Activated B cell treated with CpG ODN at 0.5 μM for 24 hours (primary cell): ENCODE measurements at regions not wholly inside any gene's neighbourhood (a gene's known extent, or its start where the extent isn't known, plus 50 kb on each side); places are given as distances from the start of the nearest gene placed in this dataset.

ENCODE experiments used
- ATAC-seq: fragments of 200-7000 bp; cut with Tn5 transposase; one replicate; pipeline ENCODE4 v1.10.0; 2021; ENCODE audit warnings: low read depth, mild to moderate bottlenecking, moderate library complexity
- CTCF ChIA-PET: fragments of 350-600 bp; sonication (Branson Sonifier 250); formaldehyde crosslinking; loops from one replicate; lab custom pipeline; 2021; ENCODE audit warnings: antibody characterized with exemption; lab: Charles Lee
- POLR2A ChIA-PET: fragments of 350-600 bp; sonication (Branson Sonifier 250); formaldehyde crosslinking; loops from one replicate; lab custom pipeline; 2021; ENCODE audit warnings: antibody characterized with exemption; lab: Charles Lee
- DNase-seq: peaks from one replicate; pipeline ENCODE4 v3.0.0; 2022
- H3K27ac Mint-ChIP-seq: one replicate; pipeline ENCODE4 v1.8.0; 2020; ENCODE audit warnings: mixed read lengths
- H3K27me3 Mint-ChIP-seq: one replicate; pipeline ENCODE4 v1.8.0; 2021; ENCODE audit warnings: mixed read lengths
- H3K36me3 Mint-ChIP-seq: one replicate; pipeline ENCODE4 v1.8.0; 2021; ENCODE audit warnings: low read depth, mixed read lengths
- H3K4me1 Mint-ChIP-seq: one replicate; pipeline ENCODE4 v1.8.0; 2021; ENCODE audit warnings: mixed read lengths
- H3K4me3 Mint-ChIP-seq: one replicate; pipeline ENCODE4 v1.8.0; 2020; ENCODE audit warnings: mild to moderate bottlenecking, mixed read lengths
- H3K9me3 Mint-ChIP-seq: one replicate; pipeline ENCODE4 v1.8.0; 2020; ENCODE audit warnings: mixed read lengths
- CTCF ChIP-seq: fragments of 200-600 bp; IDR thresholded peaks from one replicate; pipeline ENCODE4 v1.8.0; 2022; ENCODE audit warnings: antibody characterized with exemption, mild to moderate bottlenecking
- intact Hi-C: fragments of 100-400 bp; cut with micrococcal nuclease; formaldehyde crosslinking; loops from one replicate; pipeline ENCODE4 v1.15.1; 2024

DNA sequence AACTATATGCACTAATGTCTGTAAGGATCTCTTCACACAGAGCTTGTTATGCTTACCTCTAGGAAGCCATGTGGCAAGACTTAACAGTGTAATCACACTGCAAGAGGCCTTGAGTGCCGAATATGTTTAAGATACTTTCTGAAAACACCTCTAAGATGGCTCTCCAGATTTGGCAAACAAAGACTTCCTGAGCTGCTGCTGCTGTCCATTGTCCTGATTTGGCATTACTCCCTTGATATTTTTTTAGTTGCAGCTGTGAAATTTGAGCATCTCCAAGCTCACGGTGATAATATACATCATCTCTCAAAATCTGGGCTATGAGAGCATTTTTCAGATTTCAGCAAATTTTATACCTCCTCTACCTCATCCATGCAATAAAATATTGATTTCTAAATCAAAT lies 384.5 kb upstream of the CDH6 start:
- no peak for TF ChIP-seq CTCF
- intact Hi-C loops, result no loop called here
- Mint-ChIP-seq H3K4me3 (no peak overlapping the region), H3K4me1 (no peaks in the 10 kb centered on the region), H3K27ac (no peak overlapping the region), H3K27me3 (no peaks in the 10 kb centered on the region), H3K36me3 (no peaks in the 10 kb centered on the region), H3K9me3 (peaks cover 18% of the 10 kb centered on the region)
- ChIA-PET CTCF (no interaction called here), POLR2A (no interaction called here)
- no peak for ATAC-seq
- no peak for DNase-seq

DNA sequence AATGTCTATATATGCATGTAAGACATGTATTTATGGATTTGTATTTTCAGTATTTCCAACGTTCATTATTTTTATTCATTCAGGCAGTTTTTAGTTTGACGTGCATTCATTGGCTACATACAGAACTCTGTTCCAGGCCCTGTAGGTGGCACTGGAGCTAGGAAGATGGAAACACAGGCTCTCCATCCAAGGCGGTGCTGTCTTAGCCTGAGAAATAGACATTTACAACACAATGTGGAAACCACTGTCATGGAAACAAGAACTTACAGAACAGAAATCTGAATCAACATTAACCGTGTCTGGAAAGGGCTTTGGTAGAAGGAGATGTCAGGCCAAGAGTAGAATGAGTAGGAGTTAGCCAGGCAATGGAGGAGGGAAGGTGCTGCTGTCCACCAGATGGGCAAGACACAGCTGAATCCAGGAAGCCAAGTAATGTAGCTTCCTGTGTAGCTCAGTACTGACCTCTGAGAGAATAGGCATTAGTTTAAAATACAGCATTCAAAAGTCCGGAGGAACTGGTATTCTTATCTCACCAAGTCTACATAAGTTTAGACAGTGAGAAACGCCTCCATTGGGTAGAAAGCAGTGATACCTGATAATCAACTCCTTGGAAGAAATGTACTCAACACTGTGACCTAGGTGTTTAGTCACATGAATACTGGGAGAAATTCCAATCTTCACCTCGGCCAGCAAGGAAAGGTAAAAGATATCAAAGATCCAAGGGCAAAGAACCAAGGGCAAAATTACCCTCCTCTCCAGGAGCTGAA lies 388.6 kb upstream of the CDH6 start:
- TF ChIP-seq CTCF, result no peak
- Mint-ChIP-seq H3K27ac (no peak overlapping the region), H3K4me1 (no peaks in the 10 kb centered on the region), H3K9me3 (peaks cover 19% of the 10 kb centered on the region), H3K4me3 (no peak overlapping the region), H3K36me3 (no peaks in the 10 kb centered on the region), H3K27me3 (no peaks in the 10 kb centered on the region)
- CTCF ChIA-PET, result no interaction called here
- DNase-seq (no peak), ATAC-seq (no peak)
- intact Hi-C loops, result no loop called here
- POLR2A ChIA-PET, result no interaction called here

GRCh38 chr5:30802961-30803705 lies 390.4 kb upstream of the CDH6 start:
- ChIA-PET POLR2A (no interaction called here), CTCF (no interaction called here)

GRCh38 chr5:30781643-30782042 lies 411.8 kb upstream of the CDH6 start:
- intact Hi-C loops, result no loop called here
- Mint-ChIP-seq H3K4me1 (no peaks in the 10 kb centered on the region), H3K27me3 (no peaks in the 10 kb centered on the region), H3K9me3 (peaks cover 9% of the 10 kb centered on the region), H3K27ac (no peak overlapping the region), H3K36me3 (no peaks in the 10 kb centered on the region), H3K4me3 (no peak overlapping the region)
- ChIA-PET POLR2A (no interaction called here), CTCF (no interaction called here)
- DNase-seq (no peak), ATAC-seq (no peak)
- no peak for TF ChIP-seq CTCF

More at GRCh38 chr5:30802961-30803705, 390.4 kb upstream of the CDH6 start:
- Mint-ChIP-seq H3K4me3 (no peak overlapping the region), H3K4me1 (no peaks in the 10 kb centered on the region), H3K36me3 (no peaks in the 10 kb centered on the region), H3K9me3 (peaks cover 19% of the 10 kb centered on the region), H3K27me3 (no peaks in the 10 kb centered on the region), H3K27ac (no peak overlapping the region)
- DNase-seq, result no peak
- intact Hi-C loops, result no loop called here
- no peak for ATAC-seq
- no peak for TF ChIP-seq CTCF

DNA sequence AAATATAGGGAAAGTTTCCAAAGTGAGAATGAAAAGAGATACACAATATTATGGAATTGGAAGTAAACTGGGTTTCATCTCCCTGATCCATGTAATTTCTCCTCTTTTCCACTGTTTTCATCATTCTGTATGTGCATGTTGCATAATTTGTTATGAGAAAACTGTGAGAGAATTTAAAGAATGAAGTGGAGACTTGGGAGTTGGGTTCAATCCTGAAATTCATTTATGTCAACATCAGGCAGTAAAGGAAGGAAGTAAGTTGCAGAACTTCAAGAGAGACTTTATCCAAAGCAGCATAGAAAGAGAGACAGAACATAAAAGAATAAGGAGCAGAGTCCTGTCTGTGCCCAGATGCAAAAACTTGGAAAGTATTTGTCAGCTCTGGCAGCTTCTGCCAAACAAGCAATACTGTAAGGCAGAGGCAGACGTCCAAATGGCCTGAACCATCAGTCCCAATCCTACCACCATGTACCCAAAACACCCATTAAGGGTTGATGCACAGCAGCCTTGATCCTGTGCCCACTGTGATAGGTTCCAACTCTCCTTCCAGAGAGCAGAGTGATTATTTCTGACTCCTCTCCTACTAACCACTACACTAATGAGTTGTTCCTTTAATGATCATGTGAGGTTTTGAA lies 425.3 kb upstream of the CDH6 start:
- Mint-ChIP-seq H3K4me3 (no peak overlapping the region), H3K27me3 (no peaks in the 10 kb centered on the region), H3K4me1 (no peaks in the 10 kb centered on the region), H3K27ac (no peak overlapping the region), H3K9me3 (peaks cover 3% of the 10 kb centered on the region), H3K36me3 (no peaks in the 10 kb centered on the region)
- CTCF ChIA-PET, result no interaction called here
- intact Hi-C loops, result no loop called here
- DNase-seq, result no peak
- ATAC-seq, result no peak
- POLR2A ChIA-PET, result no interaction called here
- TF ChIP-seq CTCF, result no peak
